Transverse colon (tissue), 4 donors: ENCODE measurements at regions not wholly inside any gene's neighbourhood (a gene's known extent, or its start where the extent isn't known, plus 50 kb on each side); places are given as distances from the start of the nearest gene placed in this dataset.

Experiments used
- CTCF ChIP-seq, 5 experiments: fragments of 200-600 bp in 3 of 5; fragments of 450-650 bp in 2 of 5; sonication (generic) in 3 of 5; IDR thresholded peaks; 1 replicate in 2 of 5; 2 replicates in 3 of 5; pipeline ENCODE4 v1.5.1; 2016 to 2017; ENCODE audit warnings: antibody characterized with exemption in 5 of 5, inconsistent platforms in 3 of 5, mild to moderate bottlenecking in 2 of 5, moderate library complexity in 1 of 5
- EP300 ChIP-seq: sonication (generic); formaldehyde crosslinking; IDR thresholded peaks from one replicate; pipeline ENCODE4 v1.6.1; 2017; ENCODE audit warnings: antibody characterized with exemption, low read depth
- POLR2A ChIP-seq: fragments of 450-650 bp; IDR thresholded peaks from one replicate; pipeline ENCODE4 v1.6.1; 2016; ENCODE audit warnings: antibody characterized with exemption, mild to moderate bottlenecking, moderate library complexity
- POLR2AphosphoS5 ChIP-seq, 3 donors: sonication (generic); formaldehyde crosslinking; IDR thresholded peaks; one replicate each; pipeline ENCODE4 v1.6.1; 2016; ENCODE audit warnings: antibody characterized with exemption in 3 of 3

- no peak for TF ChIP-seq CTCF (IDR thresholded peaks at IDR 0.05)
- TF ChIP-seq POLR2A: no peak
- no peak for TF ChIP-seq EP300
- no peak for TF ChIP-seq POLR2AphosphoS5 (IDR thresholded peaks at IDR 0.05)
Measured at GRCh38 chr12:97877404-97877803, 414.8 kb downstream of the RMST start.
